ENCODE measurements at regions not wholly inside any gene's neighbourhood (a gene's known extent, or its start where the extent isn't known, plus 50 kb on each side); places are given as distances from the start of the nearest gene placed in this dataset.

GRCh38 chr18:61618816-61619215, 274.0 kb downstream of the RNF152 start:
- no peak overlapping the region for H3K27ac Mint-ChIP-seq
- no peaks in the 10 kb centered on the region for H3K36me3 Mint-ChIP-seq
- no peak overlapping the region for H3K4me3 Mint-ChIP-seq
- DNase-seq (ENCODE audit: extremely low spot score, unreplicated experiment) = no peak
- H3K9me3 Mint-ChIP-seq = peaks cover 16% of the 10 kb centered on the region
- H3K27me3 Mint-ChIP-seq = no peaks in the 10 kb centered on the region
- H3K4me1 Mint-ChIP-seq (ENCODE audit: unreplicated experiment) = no peaks in the 10 kb centered on the region
- no peak for TF ChIP-seq CTCF (conservative IDR thresholded peaks at IDR 0.05)

- Mint-ChIP-seq H3K4me1 (ENCODE audit: unreplicated experiment) (no peaks in the 10 kb centered on the region), H3K27me3 (peaks cover 4% of the 10 kb centered on the region), H3K36me3 (no peaks in the 10 kb centered on the region), H3K9me3 (peaks cover 22% of the 10 kb centered on the region), H3K4me3 (no peak overlapping the region), H3K27ac (no peak overlapping the region)
- no peak for DNase-seq (ENCODE audit: extremely low spot score, unreplicated experiment)
- no peak for TF ChIP-seq CTCF (conservative IDR thresholded peaks at IDR 0.05)
These were observed 276.6 kb downstream of the RNF152 start for GRCh38 chr18:61616111-61616610.

GRCh38 chr18:61612517-61612916, 279.3 kb downstream of the CDH20 start:
- H3K27ac Mint-ChIP-seq = no peak overlapping the region
- no peaks in the 10 kb centered on the region for H3K4me1 Mint-ChIP-seq (ENCODE audit: unreplicated experiment)
- no peaks in the 10 kb centered on the region for H3K36me3 Mint-ChIP-seq
- peaks cover 9% of the 10 kb centered on the region for H3K27me3 Mint-ChIP-seq
- no peak overlapping the region for H3K4me3 Mint-ChIP-seq
- no peak for TF ChIP-seq CTCF (conservative IDR thresholded peaks at IDR 0.05)
- no peak for DNase-seq (ENCODE audit: extremely low spot score, unreplicated experiment)
- peaks cover 6% of the 10 kb centered on the region for H3K9me3 Mint-ChIP-seq

- Mint-ChIP-seq H3K27ac (no peak overlapping the region), H3K9me3 (peaks cover 6% of the 10 kb centered on the region), H3K4me1 (ENCODE audit: unreplicated experiment) (peaks cover 20% of the 10 kb centered on the region), H3K36me3 (no peaks in the 10 kb centered on the region), H3K4me3 (no peak overlapping the region), H3K27me3 (peaks cover 23% of the 10 kb centered on the region)
- DNase-seq (ENCODE audit: extremely low spot score, unreplicated experiment) = no peak
- TF ChIP-seq CTCF (conservative IDR thresholded peaks at IDR 0.05) = no peak
These were observed 275.9 kb downstream of the CDH20 start for GRCh38 chr18:61609131-61609530.

- peaks cover 20% of the 10 kb centered on the region for H3K4me1 Mint-ChIP-seq (ENCODE audit: unreplicated experiment)
- no peak for DNase-seq (ENCODE audit: extremely low spot score, unreplicated experiment)
- TF ChIP-seq CTCF (conservative IDR thresholded peaks at IDR 0.05) = no peak
- peaks cover 6% of the 10 kb centered on the region for H3K9me3 Mint-ChIP-seq
- H3K27ac Mint-ChIP-seq = no peak overlapping the region
- no peaks in the 10 kb centered on the region for H3K36me3 Mint-ChIP-seq
- no peak overlapping the region for H3K4me3 Mint-ChIP-seq
- peaks cover 24% of the 10 kb centered on the region for H3K27me3 Mint-ChIP-seq
These were observed 275.1 kb downstream of the CDH20 start for GRCh38 chr18:61608316-61608715.

GRCh38 chr18:61607867-61608266, 274.6 kb downstream of the CDH20 start:
- Mint-ChIP-seq H3K9me3 (peaks cover 6% of the 10 kb centered on the region), H3K27ac (no peak overlapping the region), H3K4me3 (no peak overlapping the region), H3K4me1 (ENCODE audit: unreplicated experiment) (peaks cover 20% of the 10 kb centered on the region), H3K27me3 (peaks cover 24% of the 10 kb centered on the region), H3K36me3 (no peaks in the 10 kb centered on the region)
- DNase-seq (ENCODE audit: extremely low spot score, unreplicated experiment) = no peak
- TF ChIP-seq CTCF (conservative IDR thresholded peaks at IDR 0.05) = no peak

Data from type B pancreatic cell (in vitro differentiated cells).